NOMO-1 treated with DMSO at 0.1 percent for 48 hours (cell line): ENCODE measurements at regions not wholly inside any gene's neighbourhood (a gene's known extent, or its start where the extent isn't known, plus 50 kb on each side); places are given as distances from the start of the nearest gene placed in this dataset.
"Not testable (repeated sequence)": the region's sequence is repeated elsewhere in the genome, so short reads cannot be mapped to it uniquely, and the experiment has no call there.

ENCODE experiments used
- DNase-seq: peaks from one replicate; lab custom pipeline; 2025; ENCODE audit not compliant: unreplicated experiment; lab: John Stamatoyannopoulos, UW

DNA sequence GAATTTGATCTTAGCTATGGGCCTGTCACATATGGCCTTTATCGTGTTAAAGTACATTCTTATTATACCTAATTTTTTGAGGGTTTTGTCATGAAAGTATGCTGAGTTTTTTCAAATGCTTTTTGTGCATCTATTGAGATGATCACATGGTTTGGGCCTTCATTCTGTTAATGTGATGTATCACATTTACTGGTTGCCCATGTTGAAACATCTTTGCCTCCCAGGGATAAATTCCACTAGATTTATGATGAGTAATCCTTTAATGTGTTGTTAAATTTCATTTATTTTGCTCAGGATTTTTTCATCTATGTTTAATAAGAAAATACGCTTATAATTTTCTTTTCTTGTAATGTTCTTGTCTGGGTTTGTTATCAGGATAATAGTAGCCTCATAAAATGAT lies 442.0 kb downstream of the MDFIC start:
- no peak for DNase-seq

DNA sequence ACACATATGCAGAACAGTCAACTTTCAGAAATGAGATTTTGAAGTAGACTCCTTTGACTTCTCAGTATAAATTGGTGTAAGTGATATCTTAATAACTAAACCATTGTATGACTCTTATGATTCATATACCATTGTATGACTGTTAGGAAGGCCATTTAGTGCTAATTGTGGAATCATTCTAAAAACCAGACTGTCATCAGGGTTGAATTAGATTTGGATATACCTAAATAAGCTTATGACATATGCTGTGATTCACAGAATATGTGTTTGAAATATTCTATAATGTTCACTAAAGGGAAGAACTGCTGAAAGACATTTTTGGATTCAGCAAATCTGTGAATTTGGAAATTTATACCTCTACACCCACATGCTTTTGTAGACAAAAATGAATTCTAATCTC lies 438.1 kb downstream of the MDFIC start:
- DNase-seq, result no peak

DNA sequence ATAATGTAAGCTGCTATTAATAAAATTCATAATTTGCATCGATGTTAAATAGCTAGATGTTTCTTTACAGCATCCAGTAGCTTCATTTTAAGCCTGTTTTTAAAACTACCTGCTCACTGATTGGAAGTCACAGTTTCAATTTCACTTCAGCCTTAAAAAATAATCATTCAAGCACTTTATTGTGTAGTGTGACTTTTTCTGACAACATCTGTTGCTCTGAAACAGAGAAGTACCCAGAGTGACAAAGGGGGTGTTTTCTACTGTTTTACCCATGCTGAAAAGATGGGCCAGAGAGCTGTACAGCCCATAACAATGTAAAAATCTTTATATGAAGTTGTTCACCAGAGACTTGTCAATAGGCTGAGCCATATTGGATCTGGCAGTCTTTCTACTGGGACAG lies 437.2 kb downstream of the MDFIC start:
- DNase-seq, result no peak

DNA sequence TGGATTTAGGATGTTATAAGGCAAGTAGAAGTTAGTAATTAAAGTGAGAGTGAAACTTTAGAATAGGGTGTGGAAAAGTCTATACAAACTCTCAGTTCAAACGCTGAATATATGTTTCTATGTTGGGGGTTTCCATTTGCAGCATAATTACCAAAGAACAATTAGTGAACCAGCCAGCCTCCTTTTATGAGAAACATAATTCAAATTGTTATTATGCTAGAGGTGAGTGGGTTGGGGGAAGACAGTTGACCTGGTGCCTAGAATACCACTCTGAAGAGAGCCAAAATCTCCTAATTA lies 435.8 kb downstream of the MDFIC start:
- no peak for DNase-seq

- no peak for DNase-seq
Observed at GRCh38 chr7:115356999-115357702, 435.3 kb downstream of the MDFIC start.

DNA sequence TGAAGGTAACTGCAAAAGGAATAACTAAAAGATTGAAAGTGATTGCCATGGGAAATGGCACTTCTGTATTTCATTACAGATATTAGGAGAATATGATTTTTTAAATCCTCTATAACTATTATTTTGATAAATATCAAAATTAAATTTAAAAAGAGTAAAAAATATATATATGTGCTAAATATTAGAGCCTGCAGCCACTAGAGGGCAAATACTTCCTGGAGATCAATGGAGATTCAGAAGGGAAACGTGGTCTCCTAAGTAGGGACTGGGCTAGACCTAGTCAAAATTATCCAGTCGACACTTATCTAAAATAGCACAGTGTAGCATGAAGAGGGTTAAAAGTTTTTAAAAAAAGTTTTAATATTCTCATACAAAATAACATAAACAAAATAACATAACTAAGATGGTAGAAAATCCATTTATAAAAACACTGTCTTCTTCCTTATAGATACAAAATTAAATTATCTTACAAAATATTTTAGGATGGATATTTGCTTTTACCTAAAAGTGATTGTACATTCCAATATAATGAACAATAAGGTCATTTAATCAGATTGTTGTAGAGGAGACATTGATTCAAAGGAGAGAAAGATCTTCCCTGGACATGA lies 434.3 kb downstream of the MDFIC start:
- no peak for DNase-seq

DNA sequence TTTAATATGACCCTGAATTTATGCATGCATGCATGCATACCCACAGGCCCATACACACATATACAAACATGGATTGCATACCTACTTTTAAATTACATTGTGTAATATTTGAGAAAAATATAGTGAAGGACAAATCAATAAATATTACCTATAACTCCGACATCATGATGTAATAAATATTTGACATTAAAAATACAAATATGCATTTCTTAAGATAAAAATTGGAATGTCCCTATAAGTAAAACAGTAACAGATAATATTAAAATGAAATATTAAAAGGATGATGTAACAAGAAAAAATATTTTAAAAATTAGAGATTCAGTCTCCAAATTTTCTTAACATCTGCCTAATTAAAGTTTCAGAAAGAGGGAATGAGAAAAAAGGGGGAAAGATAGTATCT lies 433.0 kb downstream of the MDFIC start:
- DNase-seq, result no peak

DNA sequence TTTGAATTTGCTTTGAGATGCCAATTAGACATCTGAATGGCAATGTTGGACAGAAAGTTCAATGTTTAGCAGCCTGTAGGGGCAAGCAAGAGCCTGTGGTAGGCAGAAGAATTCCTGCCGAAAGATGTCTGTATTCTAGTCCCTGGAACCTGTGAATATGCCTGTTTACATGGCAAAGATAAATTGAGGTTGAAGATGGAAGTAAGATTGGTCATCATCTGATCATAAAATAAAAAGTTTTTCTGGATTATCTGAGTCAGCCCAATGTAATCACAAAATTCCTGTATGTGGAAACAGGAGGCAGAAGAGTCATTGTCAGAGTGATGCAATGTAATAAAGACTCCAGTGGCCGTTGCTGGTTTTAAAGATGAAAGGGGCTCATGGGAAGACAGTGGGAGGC lies 430.5 kb downstream of the MDFIC start:
- no peak for DNase-seq

GRCh38 chr7:115350764-115351163 lies 428.9 kb downstream of the MDFIC start:
- DNase-seq, result no peak

DNA sequence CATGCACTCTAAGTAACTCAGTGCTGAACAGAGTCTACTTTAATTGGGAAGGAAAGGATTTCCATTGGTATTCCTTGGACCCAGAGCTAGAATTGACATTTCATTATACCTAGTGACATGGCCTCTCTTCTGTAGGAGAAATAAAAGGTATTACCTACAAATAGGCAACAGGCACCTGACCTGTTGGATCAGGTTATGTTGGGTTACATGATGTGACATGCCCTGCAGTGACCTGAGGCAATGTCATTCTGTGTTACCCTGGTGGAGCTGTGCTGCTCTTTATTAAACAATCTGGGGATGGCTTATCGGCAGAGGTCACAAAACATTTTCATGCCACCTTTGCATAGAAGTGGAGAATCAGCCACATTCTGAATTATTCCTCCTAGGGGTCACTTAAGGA lies 427.7 kb downstream of the MDFIC start:
- DNase-seq, result no peak

DNA sequence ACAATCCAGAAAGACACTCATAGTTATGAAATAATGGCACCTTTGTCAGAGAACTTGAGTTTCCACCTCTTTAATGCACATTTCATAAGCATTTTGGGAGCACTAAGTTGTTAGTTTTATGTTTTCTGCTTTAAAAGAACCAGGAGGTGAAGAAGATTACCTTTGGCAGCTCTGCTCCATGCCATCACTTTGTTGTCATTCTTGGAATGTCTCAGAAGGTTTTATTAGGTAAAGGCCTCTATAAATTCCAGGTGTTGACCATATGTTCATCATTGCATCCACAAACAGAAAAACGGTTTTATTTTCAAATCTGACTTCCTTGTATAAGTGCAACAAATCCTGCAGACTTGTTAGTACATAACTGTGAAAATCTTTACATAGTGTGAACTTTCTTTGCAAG lies 424.8 kb downstream of the MDFIC start:
- no peak for DNase-seq

- no peak for DNase-seq
Observed at GRCh38 chr7:115340828-115341227, 418.9 kb downstream of the MDFIC start.

GRCh38 chr7:115338016-115338415 lies 416.1 kb downstream of the MDFIC start:
- DNase-seq, result no peak

- DNase-seq, result no peak
Observed at GRCh38 chr7:115332691-115333090, 410.8 kb downstream of the MDFIC start.

DNA sequence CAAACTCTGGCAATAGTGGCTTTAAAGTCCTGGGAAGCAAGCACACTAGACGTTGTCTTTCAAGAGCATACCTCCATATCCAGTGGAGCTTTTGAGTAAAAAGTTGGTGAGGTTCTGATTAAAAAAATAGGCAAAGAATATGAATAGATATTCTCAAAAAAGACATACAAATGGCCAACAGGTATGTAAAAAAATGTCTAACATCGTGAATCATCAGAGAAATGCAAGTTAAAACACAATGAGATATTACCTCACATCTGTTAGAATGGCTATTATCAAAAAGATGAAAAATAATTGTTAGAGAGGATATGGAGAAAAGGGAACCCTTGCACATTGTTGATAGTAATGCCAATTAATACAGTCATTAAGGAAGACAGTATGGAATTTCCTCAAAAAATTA lies 407.1 kb downstream of the MDFIC start:
- no peak for DNase-seq

- no peak for DNase-seq
Observed at GRCh38 chr7:115328018-115328417, 406.1 kb downstream of the MDFIC start.

- no peak for DNase-seq
Observed at GRCh38 chr7:115327326-115327725, 405.4 kb downstream of the MDFIC start.

DNA sequence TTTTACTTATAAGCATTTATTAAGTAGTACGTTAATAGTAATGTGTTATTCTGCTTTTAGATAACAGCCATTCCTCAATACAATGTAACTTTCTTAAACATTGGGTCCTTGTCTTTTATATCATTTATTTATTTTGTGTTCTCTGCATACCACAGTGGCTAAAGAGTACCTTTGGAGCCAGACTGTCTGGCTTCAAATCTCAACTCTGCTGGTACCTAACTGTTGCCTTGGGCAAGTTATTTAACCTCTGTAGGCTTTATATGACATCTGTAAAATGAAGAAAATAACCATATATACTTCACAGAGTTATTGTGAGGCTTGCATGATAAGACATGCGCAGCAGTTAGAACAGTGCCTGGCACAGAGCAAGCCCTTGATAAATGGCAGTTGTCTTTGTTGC lies 397.6 kb downstream of the MDFIC start:
- DNase-seq, result no peak

DNA sequence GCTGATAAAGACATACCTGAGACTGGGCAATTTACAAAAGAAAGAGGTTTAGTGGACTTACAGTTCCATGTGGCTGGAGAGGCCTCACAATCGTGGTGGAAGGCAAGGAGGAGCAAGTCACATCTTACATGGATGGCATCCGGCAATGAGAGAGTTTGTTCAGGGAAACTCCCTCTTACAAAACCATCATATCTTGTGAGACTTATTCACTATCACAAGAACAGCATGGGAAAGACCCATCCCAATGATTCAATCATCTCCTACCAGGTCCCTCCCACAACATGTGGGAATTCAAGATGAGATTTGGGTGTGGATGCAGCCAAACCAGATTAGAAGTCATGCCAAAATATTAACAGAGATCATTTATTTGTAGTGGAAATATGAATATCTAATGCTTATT lies 388.4 kb downstream of the MDFIC start:
- not testable (repeated sequence) for DNase-seq

GRCh38 chr7:115306586-115306985 lies 384.7 kb downstream of the MDFIC start:
- no peak for DNase-seq

DNA sequence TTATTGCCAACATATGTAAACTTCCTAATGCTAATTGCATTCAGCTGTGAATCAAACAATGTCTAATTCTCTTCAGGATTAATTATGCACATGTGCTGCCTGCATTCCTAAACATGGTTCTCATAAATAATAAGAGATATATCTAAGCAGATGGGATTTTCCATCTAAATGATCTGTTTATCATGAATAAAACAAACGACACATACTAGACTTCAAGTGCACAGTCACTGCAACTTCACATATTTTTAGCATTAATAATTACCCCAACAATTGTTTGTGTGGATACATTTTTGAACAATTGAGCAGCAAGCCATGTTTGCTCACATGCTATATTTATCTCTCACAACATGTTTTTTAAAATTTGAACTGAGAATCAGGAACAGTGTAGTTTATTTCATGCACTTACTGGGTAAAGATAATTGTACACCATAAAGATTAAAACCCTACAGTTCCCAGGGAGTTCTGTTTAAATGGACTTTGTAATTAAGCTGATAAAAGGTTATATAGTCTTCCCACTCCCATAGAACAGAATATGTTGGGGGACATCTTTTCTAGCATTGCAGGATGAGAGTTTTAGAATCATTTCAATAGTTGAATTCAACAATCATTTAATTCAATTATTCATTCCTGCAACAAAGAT lies 378.5 kb downstream of the MDFIC start:
- no peak for DNase-seq

- DNase-seq, result no peak
Observed at GRCh38 chr7:115299397-115300037, 377.6 kb downstream of the MDFIC start.
